ENCODE measurements at regions not wholly inside any gene's neighbourhood (a gene's known extent, or its start where the extent isn't known, plus 50 kb on each side); places are given as distances from the start of the nearest gene placed in this dataset.

- no peak for TF ChIP-seq ZNF142 (CRISPR knock-in tag; IDR thresholded peaks at IDR 0.05)
- TF ChIP-seq ZNF10 (CRISPR knock-in tag; IDR thresholded peaks at IDR 0.05; ENCODE audit: borderline replicate concordance, low read depth): no peak
- TF ChIP-seq BATF2 (CRISPR knock-in tag; IDR thresholded peaks at IDR 0.05): no peak
- TF ChIP-seq ZNF770 (CRISPR knock-in tag; IDR thresholded peaks at IDR 0.05): no peak
- no peak for TF ChIP-seq SETDB1 (CRISPR knock-in tag; IDR thresholded peaks at IDR 0.05; ENCODE audit: borderline replicate concordance)
- peak; percentile 86 for TF ChIP-seq HNF4A (CRISPR knock-in tag; IDR thresholded peaks at IDR 0.05)
- no peak for TF ChIP-seq IRX3 (CRISPR knock-in tag; IDR thresholded peaks at IDR 0.05; ENCODE audit: borderline replicate concordance, low read depth)
- TF ChIP-seq ZNF576 (CRISPR knock-in tag; IDR thresholded peaks at IDR 0.05): no peak
- no peak for TF ChIP-seq ZNF781 (CRISPR knock-in tag; IDR thresholded peaks at IDR 0.05; ENCODE audit: borderline replicate concordance, not compliant biosample characterization)
- TF ChIP-seq CBX2 (IDR thresholded peaks at IDR 0.05; ENCODE audit: low read depth, low read length): no peak
- TF ChIP-seq CBX2 (CRISPR knock-in tag; IDR thresholded peaks at IDR 0.05; ENCODE audit: low read depth): no peak
- TF ChIP-seq ZFP91 (CRISPR knock-in tag; IDR thresholded peaks at IDR 0.05; ENCODE audit: borderline replicate concordance): no peak
Observed at GRCh38 chr12:67747869-67748742, 99.6 kb downstream of the DYRK2 start (continued).
